ENCODE measurements at regions not wholly inside any gene's neighbourhood (a gene's known extent, or its start where the extent isn't known, plus 50 kb on each side); places are given as distances from the start of the nearest gene placed in this dataset.

GRCh38 chr21:28598214-28598613 is 394.5 kb downstream of the LTN1 start:
- no peak for TF ChIP-seq EP300 (IDR thresholded peaks at IDR 0.05)
- no peak for TF ChIP-seq CTCF (IDR thresholded peaks at IDR 0.05)
